OCI-LY7 (cell line): ENCODE measurements at regions not wholly inside any gene's neighbourhood (a gene's known extent, or its start where the extent isn't known, plus 50 kb on each side); places are given as distances from the start of the nearest gene placed in this dataset.

Experiments
- BruUV-seq: library from RNA; stranded (reverse); fragments of 400-500 nt; replicated peaks from 2 replicates; lab custom pipeline; 2021; lab: Mats Ljungman, UMichigan
- CTCF ChIA-PET: fragments of 300-600 bp; sonication (Branson Sonifier 250); formaldehyde crosslinking; loops from one replicate; lab custom pipeline; 2022; ENCODE audit warnings: antibody characterized with exemption; ENCODE audit not compliant: unreplicated experiment; lab: Charles Lee
- POLR2A ChIA-PET: fragments of 300-600 bp; sonication (Branson Sonifier 250); formaldehyde crosslinking; loops from one replicate; lab custom pipeline; 2022; ENCODE audit warnings: antibody characterized with exemption; lab: Charles Lee
- DNase-seq: peaks from one replicate; pipeline ENCODE4 v3.0.0-alpha.2; 2015; ENCODE audit warnings: low spot score
- H2AFZ ChIP-seq: fragments of 200-600 bp; sonication (generic), shearing (Covaris generic); 2 replicates; pipeline ENCODE4 v1.6.1; 2014; ENCODE audit warnings: mild to moderate bottlenecking, antibody characterized with exemption, low read length, moderate library complexity
- H3K27ac ChIP-seq: fragments of 200-600 bp; sonication (generic); 2 replicates; pipeline ENCODE4 v1.5.1; 2014; ENCODE audit warnings: mixed run types, low read depth, mild to moderate bottlenecking, moderate library complexity, low read length, inconsistent platforms; ENCODE audit not compliant: poor library complexity, severe bottlenecking
- H3K36me3 ChIP-seq: fragments of 200-600 bp; sonication (generic); 2 replicates; pipeline ENCODE4 v1.6.1; 2014; ENCODE audit warnings: mild to moderate bottlenecking, antibody characterized with exemption, low read length, moderate library complexity, mixed read lengths; ENCODE audit not compliant: insufficient read depth
- H3K4me1 ChIP-seq: fragments of 200-600 bp; sonication (generic); 2 replicates; pipeline ENCODE4 v1.5.1; 2014; ENCODE audit warnings: mild to moderate bottlenecking, low read length; ENCODE audit not compliant: insufficient read depth, poor library complexity, severe bottlenecking
- H3K4me2 ChIP-seq: fragments of 200-600 bp; sonication (generic); 2 replicates; pipeline ENCODE4 v1.6.1; 2014; ENCODE audit warnings: mild to moderate bottlenecking, low read length
- H3K4me3 ChIP-seq: fragments of 200-600 bp; sonication (generic); 2 replicates; pipeline ENCODE4 v1.5.1; 2014; ENCODE audit warnings: mild to moderate bottlenecking, low read depth, low read length; ENCODE audit not compliant: poor library complexity, severe bottlenecking
- H3K79me2 ChIP-seq: fragments of 200-600 bp; sonication (generic); 2 replicates; pipeline ENCODE4 v1.6.1; 2016; ENCODE audit warnings: low read depth, mild to moderate bottlenecking, low read length, moderate library complexity, mixed read lengths; ENCODE audit not compliant: insufficient read depth
- H3K9me2 ChIP-seq: fragments of 200-600 bp; sonication (generic); 2 replicates; pipeline ENCODE4 v1.6.1; 2016; ENCODE audit warnings: mild to moderate bottlenecking, low read length, mixed read lengths; ENCODE audit not compliant: insufficient read depth
- H3K9me3 ChIP-seq: fragments of 200-600 bp; sonication (generic); 2 replicates; pipeline ENCODE4 v1.6.1; 2014; ENCODE audit warnings: mild to moderate bottlenecking, mixed run types, low read length, mixed read lengths
- H4K20me1 ChIP-seq: fragments of 200-600 bp; sonication (generic); 2 replicates; pipeline ENCODE4 v1.6.1; 2014; ENCODE audit warnings: mild to moderate bottlenecking, antibody characterized with exemption, low read length, moderate library complexity, mixed read lengths; ENCODE audit not compliant: insufficient read depth
- EZH2phosphoT487 ChIP-seq: fragments of 200-600 bp; sonication (generic); IDR thresholded peaks from 2 replicates; pipeline ENCODE4 v1.6.1; 2018; ENCODE audit warnings: low read depth, borderline replicate concordance, mild to moderate bottlenecking, mixed run types, antibody characterized with exemption, low read length, moderate library complexity, mixed read lengths
- intact Hi-C: fragments of 100-400 bp; cut with micrococcal nuclease; formaldehyde crosslinking; loops from one replicate; pipeline ENCODE4 v1.10.0; 2022; ENCODE audit not compliant: unreplicated experiment
- TF ChIP-seq, protein P1 (sequence below): fragments of 200-600 bp; sonication (generic); conservative IDR thresholded peaks from 2 replicates; pipeline ENCODE4 v1.5.1; 2014; ENCODE audit warnings: mild to moderate bottlenecking, antibody characterized with exemption, low read length, moderate library complexity, mixed read lengths

- no peak for TF ChIP-seq EZH2phosphoT487
- BruUV-seq: no TSS peak
- Histone ChIP-seq H3K9me3 (no peaks in the 10 kb centered on the region), H3K4me2 (no peak overlapping the region), H3K79me2 (no peaks in the 10 kb centered on the region), H3K4me1 (no peaks in the 10 kb centered on the region), H3K36me3 (no peaks in the 10 kb centered on the region), H4K20me1 (no peaks in the 10 kb centered on the region), H3K27ac (no peak overlapping the region), H3K4me3 (no peak overlapping the region), H3K9me2 (no peaks in the 10 kb centered on the region; the same call in 1 of the 2 replicates), H2AFZ (no peak overlapping the region)
- POLR2A ChIA-PET: interaction anchor here (0.7 kb wide), 1 partner anchor 66 kb away, joined by 3 read pairs; no protein-coding TSS in a partner anchor
- CTCF ChIA-PET: no interaction called here
- no peak for DNase-seq
- intact Hi-C loops: no loop called here
Observed at GRCh38 chr4:45186249-45186648, 459.9 kb upstream of the GNPDA2 start.

- Histone ChIP-seq H3K27ac (no peak overlapping the region), H3K36me3 (no peaks in the 10 kb centered on the region), H3K79me2 (no peaks in the 10 kb centered on the region), H3K4me1 (no peaks in the 10 kb centered on the region), H3K4me2 (no peak overlapping the region), H2AFZ (no peak overlapping the region), H3K4me3 (no peak overlapping the region), H3K9me2 (no peaks in the 10 kb centered on the region; the same call in 1 of the 2 replicates), H3K9me3 (no peaks in the 10 kb centered on the region), H4K20me1 (no peaks in the 10 kb centered on the region)
- CTCF ChIA-PET: no interaction called here
- POLR2A ChIA-PET: no interaction called here
- intact Hi-C loops: no loop called here
- DNase-seq: no peak
- BruUV-seq: no TSS peak
- TF ChIP-seq, protein P1, sequence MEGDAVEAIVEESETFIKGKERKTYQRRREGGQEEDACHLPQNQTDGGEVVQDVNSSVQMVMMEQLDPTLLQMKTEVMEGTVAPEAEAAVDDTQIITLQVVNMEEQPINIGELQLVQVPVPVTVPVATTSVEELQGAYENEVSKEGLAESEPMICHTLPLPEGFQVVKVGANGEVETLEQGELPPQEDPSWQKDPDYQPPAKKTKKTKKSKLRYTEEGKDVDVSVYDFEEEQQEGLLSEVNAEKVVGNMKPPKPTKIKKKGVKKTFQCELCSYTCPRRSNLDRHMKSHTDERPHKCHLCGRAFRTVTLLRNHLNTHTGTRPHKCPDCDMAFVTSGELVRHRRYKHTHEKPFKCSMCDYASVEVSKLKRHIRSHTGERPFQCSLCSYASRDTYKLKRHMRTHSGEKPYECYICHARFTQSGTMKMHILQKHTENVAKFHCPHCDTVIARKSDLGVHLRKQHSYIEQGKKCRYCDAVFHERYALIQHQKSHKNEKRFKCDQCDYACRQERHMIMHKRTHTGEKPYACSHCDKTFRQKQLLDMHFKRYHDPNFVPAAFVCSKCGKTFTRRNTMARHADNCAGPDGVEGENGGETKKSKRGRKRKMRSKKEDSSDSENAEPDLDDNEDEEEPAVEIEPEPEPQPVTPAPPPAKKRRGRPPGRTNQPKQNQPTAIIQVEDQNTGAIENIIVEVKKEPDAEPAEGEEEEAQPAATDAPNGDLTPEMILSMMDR: no peak
- TF ChIP-seq EZH2phosphoT487: no peak
Observed at GRCh38 chr4:45183905-45184304, 457.5 kb upstream of the GNPDA2 start.

DNA sequence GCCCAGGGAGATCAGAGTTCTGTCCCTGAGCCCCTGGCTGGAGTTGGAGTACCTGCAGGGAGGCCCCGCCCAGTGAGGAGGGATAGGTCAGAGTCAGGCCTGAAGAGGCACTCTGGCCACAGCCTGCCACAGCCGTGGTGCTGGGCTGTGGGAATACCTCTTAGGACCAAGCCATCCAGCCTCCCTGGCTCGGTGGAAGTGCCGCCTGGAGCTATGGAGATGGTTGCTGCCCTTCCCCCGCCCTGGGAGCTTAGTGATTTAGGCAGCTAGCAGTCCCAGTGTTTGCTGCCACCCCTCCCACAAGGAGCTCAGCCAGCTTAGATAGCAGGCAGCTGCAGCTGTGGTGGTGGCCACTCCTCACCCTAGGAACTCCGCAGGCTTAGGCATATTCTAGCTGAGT, 446.3 kb upstream of the GNPDA2 start:
- no peak for TF ChIP-seq EZH2phosphoT487
- TF ChIP-seq, protein P1: no peak
- Histone ChIP-seq H3K9me3 (no peaks in the 10 kb centered on the region), H3K4me2 (no peak overlapping the region), H3K4me1 (no peaks in the 10 kb centered on the region), H3K4me3 (no peak overlapping the region), H3K79me2 (no peaks in the 10 kb centered on the region), H4K20me1 (no peaks in the 10 kb centered on the region), H2AFZ (no peak overlapping the region), H3K9me2 (no peaks in the 10 kb centered on the region), H3K36me3 (no peaks in the 10 kb centered on the region), H3K27ac (no peak overlapping the region)
- ChIA-PET POLR2A (no interaction called here), CTCF (no interaction called here)
- DNase-seq: no peak
- intact Hi-C loops: no loop called here
- BruUV-seq: no TSS peak
